T-helper 2 cell treated with Interferon-gamma antibody and Interleukin-4, amounts not matched to agents 5 μg/mL and 100 μg/mL, for 36 hours (primary cell): ENCODE measurements at regions not wholly inside any gene's neighbourhood (a gene's known extent, or its start where the extent isn't known, plus 50 kb on each side); places are given as distances from the start of the nearest gene placed in this dataset.
"Not testable (repeated sequence)": the region's sequence is repeated elsewhere in the genome, so short reads cannot be mapped to it uniquely, and the experiment has no call there.

Source experiments
- DNase-seq: peaks from one replicate; pipeline ENCODE4 v3.0.0; 2021; ENCODE audit warnings: low spot score
- H3K27ac Mint-ChIP-seq: one replicate; pipeline ENCODE4 v1.8.0; 2021; ENCODE audit warnings: mild to moderate bottlenecking, mixed read lengths
- H3K27me3 Mint-ChIP-seq: one replicate; pipeline ENCODE4 v1.8.0; 2021; ENCODE audit warnings: low read depth, mixed read lengths
- H3K36me3 Mint-ChIP-seq: one replicate; pipeline ENCODE4 v1.8.0; 2021; ENCODE audit warnings: low read depth, mixed read lengths
- H3K4me1 Mint-ChIP-seq: one replicate; pipeline ENCODE4 v1.8.0; 2021; ENCODE audit warnings: low read depth, mixed read lengths
- H3K4me3 Mint-ChIP-seq: one replicate; pipeline ENCODE4 v1.8.0; 2022; ENCODE audit warnings: mild to moderate bottlenecking, moderate library complexity, mixed read lengths
- H3K9me3 Mint-ChIP-seq: one replicate; pipeline ENCODE4 v1.8.0; 2021; ENCODE audit warnings: mixed read lengths

DNA sequence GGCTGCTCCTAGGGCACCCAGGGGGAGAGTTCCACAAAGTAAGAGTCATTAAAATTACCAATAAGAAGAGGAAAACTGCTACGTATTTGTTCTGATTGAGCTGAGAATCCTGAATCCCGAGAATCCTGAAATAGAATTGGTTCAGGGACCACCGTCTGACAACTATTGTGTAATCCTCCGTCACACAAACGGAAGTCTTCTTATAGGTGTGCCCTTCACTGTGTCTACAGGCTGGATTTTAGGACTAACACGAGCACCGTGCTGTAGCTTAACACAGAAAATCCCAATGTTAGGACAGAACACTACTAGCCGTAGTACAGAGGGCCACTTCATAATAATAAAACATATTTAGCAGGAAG lies 50.6 kb upstream of the RNF182 start:
- peaks cover 4% of the 10 kb centered on the region for H3K4me1 Mint-ChIP-seq
- no peaks in the 10 kb centered on the region for H3K36me3 Mint-ChIP-seq
- H3K9me3 Mint-ChIP-seq: no peaks in the 10 kb centered on the region
- H3K27ac Mint-ChIP-seq: no peak overlapping the region
- H3K27me3 Mint-ChIP-seq: peaks cover 7% of the 10 kb centered on the region
- peak overlapping the region; percentile 57 for H3K4me3 Mint-ChIP-seq
- no peak for DNase-seq

DNA sequence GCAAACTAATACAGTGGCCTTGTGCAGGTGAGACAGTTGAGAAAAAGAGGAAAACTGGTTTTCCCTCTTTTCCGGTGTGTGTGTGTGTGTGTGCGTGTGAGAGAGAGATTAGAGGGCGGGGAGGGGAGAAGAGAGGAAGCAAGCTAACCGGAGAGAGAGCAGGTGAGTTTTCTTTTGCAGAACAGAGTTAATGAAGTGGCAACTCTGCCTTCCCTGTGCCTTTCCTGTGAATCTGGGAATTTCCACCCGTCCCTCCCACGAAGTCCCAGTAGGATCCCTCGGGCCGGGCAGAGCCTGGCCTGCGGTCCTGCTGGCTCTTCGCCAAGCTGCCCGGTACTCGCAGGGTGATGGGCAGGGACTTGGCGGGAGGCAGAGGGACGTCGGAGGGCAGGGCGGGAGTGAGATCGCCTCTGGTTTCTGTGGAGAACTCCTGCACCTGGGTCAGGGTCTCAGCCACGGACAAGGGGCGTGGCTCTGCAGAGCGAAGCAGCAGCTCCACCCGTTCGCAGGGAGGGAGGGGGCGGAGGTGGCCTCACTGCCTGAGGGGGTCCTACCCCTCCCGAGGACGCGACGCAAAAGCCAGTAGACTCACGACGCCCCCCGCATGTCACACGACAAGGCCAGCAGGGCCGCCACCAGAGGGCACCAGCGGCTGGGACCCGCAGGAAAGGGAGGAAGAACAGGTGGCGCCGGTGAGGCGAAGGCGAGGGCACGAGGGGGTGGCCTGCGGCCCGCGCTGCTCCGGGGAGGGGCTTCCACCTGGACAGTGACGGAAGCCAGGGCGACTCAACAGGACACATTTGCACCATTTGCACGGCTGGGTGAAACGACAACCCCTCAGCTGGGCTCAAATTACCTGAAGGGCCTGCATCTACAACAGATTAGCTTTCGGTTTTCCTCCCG lies 51.2 kb upstream of the RNF182 start:
- Mint-ChIP-seq H3K9me3 (no peaks in the 10 kb centered on the region), H3K27ac (no peak overlapping the region), H3K36me3 (no peaks in the 10 kb centered on the region), H3K4me1 (peaks cover 4% of the 10 kb centered on the region), H3K4me3 (peak overlapping the region; percentile 57), H3K27me3 (peaks cover 10% of the 10 kb centered on the region)
- peak; percentile 58 for DNase-seq

DNA sequence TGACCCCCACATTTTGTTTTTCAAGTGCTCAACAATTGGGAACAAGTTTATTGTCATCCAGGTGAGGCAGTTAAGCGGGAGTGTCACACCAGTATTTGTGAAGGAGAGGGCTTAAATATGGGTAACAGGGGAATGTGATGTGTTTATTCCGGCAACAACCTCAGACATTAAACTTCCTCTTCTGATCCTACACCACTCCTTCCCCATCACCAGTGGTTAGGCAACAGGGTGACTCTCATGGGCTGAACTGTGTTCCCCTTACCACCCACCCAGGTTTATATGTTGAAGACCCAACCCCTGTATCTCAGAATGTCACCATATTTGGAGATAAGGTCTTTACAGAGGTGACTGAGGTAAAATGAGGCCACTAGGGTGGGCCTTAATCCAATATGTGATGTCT lies 52.1 kb upstream of the RNF182 start:
- Mint-ChIP-seq H3K4me3 (peak overlapping the region; percentile 57), H3K27me3 (peaks cover 10% of the 10 kb centered on the region), H3K27ac (no peak overlapping the region), H3K4me1 (peaks cover 4% of the 10 kb centered on the region), H3K9me3 (no peaks in the 10 kb centered on the region), H3K36me3 (no peaks in the 10 kb centered on the region)
- no peak for DNase-seq

DNA sequence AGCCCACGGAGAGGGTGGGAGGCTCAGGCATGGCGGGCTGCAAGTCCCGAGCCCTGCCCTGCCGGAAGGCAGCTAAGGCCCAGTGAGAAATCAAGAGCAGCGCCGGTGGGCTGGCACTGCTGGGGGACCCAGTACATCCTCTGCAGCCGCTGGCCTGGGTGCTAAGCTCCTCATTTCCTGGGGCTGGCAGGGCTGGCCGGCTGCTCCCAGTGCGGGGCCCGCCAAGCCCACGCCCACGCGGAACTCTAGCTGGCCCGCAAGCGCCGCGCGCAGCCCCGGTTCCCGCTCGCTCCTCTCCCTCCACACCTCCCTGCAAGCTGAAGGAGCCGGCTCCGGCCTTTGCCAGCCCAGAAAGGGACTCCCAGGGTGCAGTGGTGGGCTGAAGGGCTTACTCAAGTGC lies 52.7 kb upstream of the RNF182 start:
- not testable (repeated sequence) for H3K27ac Mint-ChIP-seq, H3K36me3 Mint-ChIP-seq, H3K4me3 Mint-ChIP-seq, H3K9me3 Mint-ChIP-seq, H3K4me1 Mint-ChIP-seq, DNase-seq
- peaks cover 15% of the 10 kb centered on the region for H3K27me3 Mint-ChIP-seq

DNA sequence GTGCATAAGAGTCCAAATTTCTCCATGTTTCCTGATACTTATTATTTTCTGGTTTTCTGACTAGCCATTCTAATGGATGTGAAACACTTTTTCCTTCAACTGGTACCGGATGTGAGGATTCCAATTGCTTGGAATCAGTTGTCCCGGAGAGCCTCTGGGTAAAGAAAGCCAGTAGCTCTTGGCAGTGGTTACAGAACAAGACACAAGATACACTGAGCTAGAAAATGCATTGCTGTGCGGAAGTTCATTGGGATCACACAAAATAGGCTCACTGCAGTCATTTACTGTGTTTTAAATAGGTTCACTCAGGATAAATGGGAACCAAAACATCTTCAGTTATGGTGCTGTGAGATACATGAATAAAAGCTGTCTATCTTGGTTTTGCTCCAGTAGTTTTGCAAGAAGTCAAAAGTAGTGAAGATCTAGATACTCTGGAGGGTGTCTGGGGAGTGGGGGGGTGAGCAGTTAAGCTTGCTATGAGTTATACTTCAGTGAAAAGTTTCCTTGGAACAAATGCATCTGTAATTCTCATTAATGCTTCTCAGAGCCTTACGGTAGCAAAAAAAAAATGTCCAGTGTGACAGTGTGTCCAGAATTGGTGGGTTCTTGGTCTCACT lies 54.4 kb upstream of the RNF182 start:
- no peaks in the 10 kb centered on the region for H3K36me3 Mint-ChIP-seq
- no peaks in the 10 kb centered on the region for H3K9me3 Mint-ChIP-seq
- peaks cover 4% of the 10 kb centered on the region for H3K4me1 Mint-ChIP-seq
- H3K27ac Mint-ChIP-seq: no peak overlapping the region
- peaks cover 22% of the 10 kb centered on the region for H3K27me3 Mint-ChIP-seq
- DNase-seq: no peak
- H3K4me3 Mint-ChIP-seq: no peak overlapping the region

DNA sequence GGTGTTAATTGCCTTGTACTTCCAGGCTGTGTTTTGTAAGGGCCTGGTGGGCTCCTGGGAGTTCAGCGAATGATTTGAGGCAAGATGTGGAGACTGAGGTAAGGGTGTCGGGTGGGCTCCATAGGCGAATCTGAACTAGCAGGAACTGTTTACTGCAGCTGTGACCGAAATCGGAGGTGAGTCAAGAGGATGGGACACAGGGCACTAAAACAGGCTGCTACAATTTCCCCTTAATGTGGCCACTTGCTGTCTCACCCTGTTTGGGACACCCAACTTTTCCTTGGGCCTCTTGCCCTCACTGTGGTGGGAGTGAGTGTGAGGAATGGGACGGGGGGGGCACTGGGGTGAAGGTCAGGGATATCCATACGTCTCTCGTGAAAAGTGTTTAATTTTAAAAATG lies 53.9 kb upstream of the MCUR1 start:
- H3K4me3 Mint-ChIP-seq: no peak overlapping the region
- no peak for DNase-seq
- peaks cover 4% of the 10 kb centered on the region for H3K4me1 Mint-ChIP-seq
- H3K27ac Mint-ChIP-seq: no peak overlapping the region
- no peaks in the 10 kb centered on the region for H3K9me3 Mint-ChIP-seq
- no peaks in the 10 kb centered on the region for H3K36me3 Mint-ChIP-seq
- peaks cover 34% of the 10 kb centered on the region for H3K27me3 Mint-ChIP-seq

DNA sequence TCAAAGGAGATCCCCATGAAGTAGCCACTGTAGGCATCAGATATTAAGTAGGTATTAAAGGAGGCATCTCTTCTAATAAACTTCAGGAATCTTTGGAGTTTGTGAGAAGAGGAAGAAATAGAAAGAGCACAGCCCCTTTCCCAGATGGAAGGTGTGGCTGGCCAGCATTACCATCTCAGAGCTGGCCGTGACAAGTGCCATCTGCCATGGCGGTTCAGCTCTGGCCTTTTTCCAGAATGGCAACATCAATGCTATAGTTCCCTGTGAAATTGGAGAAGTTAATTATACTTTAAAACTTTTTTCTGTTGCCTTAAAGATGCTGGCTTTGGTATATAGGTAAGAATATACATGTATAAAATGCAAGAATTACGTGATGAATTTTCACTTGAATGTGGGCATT lies 51.9 kb upstream of the MCUR1 start:
- no peaks in the 10 kb centered on the region for H3K9me3 Mint-ChIP-seq
- DNase-seq: no peak
- H3K36me3 Mint-ChIP-seq: no peaks in the 10 kb centered on the region
- H3K27ac Mint-ChIP-seq: no peak overlapping the region
- H3K4me1 Mint-ChIP-seq: no peaks in the 10 kb centered on the region
- peaks cover 42% of the 10 kb centered on the region for H3K27me3 Mint-ChIP-seq
- H3K4me3 Mint-ChIP-seq: no peak overlapping the region

DNA sequence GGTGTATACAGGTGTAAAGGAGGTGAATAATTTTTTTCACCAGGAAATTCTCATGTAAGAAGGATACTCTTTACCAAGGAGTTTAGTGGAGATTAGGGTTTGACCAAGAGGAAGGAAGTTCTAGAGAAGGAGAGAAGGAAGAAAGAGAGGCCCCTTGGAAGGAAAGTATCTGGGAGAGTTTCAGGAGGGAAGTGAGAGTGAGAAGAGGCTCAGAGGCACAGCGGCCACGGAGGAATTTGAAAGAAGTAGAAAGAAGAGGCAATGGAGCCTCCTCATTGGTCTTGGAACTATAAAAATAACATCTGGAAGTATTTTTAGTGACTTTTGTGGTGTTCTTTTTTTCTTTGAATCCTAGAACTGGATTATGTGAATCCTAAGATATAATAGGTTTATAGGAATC lies 50.8 kb upstream of the MCUR1 start:
- no peaks in the 10 kb centered on the region for H3K36me3 Mint-ChIP-seq
- H3K27ac Mint-ChIP-seq: no peak overlapping the region
- H3K9me3 Mint-ChIP-seq: no peaks in the 10 kb centered on the region
- peaks cover 50% of the 10 kb centered on the region for H3K27me3 Mint-ChIP-seq
- H3K4me1 Mint-ChIP-seq: no peaks in the 10 kb centered on the region
- no peak for DNase-seq
- H3K4me3 Mint-ChIP-seq: no peak overlapping the region

DNA sequence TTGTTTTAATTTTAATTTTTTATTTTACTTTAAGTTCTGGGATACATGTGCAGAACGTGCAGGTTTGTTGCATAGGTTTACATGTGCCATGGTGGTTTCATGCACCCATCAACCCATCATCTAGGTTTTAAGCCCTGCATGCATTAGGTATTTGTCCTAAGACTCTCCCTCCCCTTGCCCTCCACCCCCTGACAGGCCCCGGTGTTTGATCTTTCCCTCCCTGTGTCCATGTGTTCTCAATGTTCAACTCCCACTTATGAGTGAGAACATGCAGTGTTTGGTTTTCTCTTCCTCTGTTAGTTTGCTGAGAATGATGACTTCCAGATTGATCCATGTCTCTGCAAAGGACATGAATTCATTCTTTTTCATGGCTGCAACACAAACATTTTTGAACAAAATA lies 50.3 kb upstream of the MCUR1 start:
- H3K4me1 Mint-ChIP-seq, H3K9me3 Mint-ChIP-seq, H3K36me3 Mint-ChIP-seq, H3K27ac Mint-ChIP-seq, DNase-seq, H3K4me3 Mint-ChIP-seq: not testable (repeated sequence)
- H3K27me3 Mint-ChIP-seq: peaks cover 52% of the 10 kb centered on the region
